HCT116 (cell line): ENCODE measurements at regions not wholly inside any gene's neighbourhood (a gene's known extent, or its start where the extent isn't known, plus 50 kb on each side); places are given as distances from the start of the nearest gene placed in this dataset.

Experiments
- ATAC-seq: fragments of 200-7000 bp; cut with Tn5 transposase; 2 replicates; pipeline ENCODE4 v1.9.1; 2020; ENCODE audit warnings: mild to moderate bottlenecking, moderate library complexity
- BruUV-seq: library from RNA; stranded (reverse); fragments of 400-500 nt; replicated peaks from 2 replicates; lab custom pipeline; 2021; lab: Mats Ljungman, UMichigan
- CTCF ChIA-PET: fragments of 300-600 bp; sonication (Branson Sonifier 250); formaldehyde crosslinking; loops from one replicate; lab custom pipeline; 2021; ENCODE audit warnings: antibody characterized with exemption; lab: Charles Lee
- POLR2A ChIA-PET: fragments of 300-600, 350-600 bp; sonication (Branson Sonifier 250); formaldehyde crosslinking; loops from one replicate; lab custom pipeline; 2021; ENCODE audit warnings: antibody characterized with exemption; lab: Charles Lee
- RAD21 ChIA-PET, 2 experiments: fragments of 300-600 bp; sonication (Branson Sonifier 250); formaldehyde crosslinking; loops; one replicate each; lab custom pipeline; 2023; ENCODE audit warnings: low total read pairs in 2 of 2; ENCODE audit not compliant: uncharacterized antibody in 2 of 2, unreplicated experiment in 2 of 2, low non-redundant PET in 1 of 2; lab: Charles Lee
- DNase-seq: peaks from one replicate; pipeline ENCODE4 v3.0.0-alpha.2; 2010; ENCODE audit warnings: low read depth, low spot score
- H2AFZ ChIP-seq: fragments of 200-600 bp; shearing (Covaris generic), sonication (generic); 2 replicates; pipeline ENCODE4 v1.6.1; 2017; ENCODE audit warnings: low read depth, mixed run types, mixed read lengths, antibody characterized with exemption, low read length; ENCODE audit not compliant: poor library complexity, severe bottlenecking
- H3K27ac ChIP-seq: 2 replicates; pipeline ENCODE4 v1.5.1; 2012; ENCODE audit warnings: low read depth, low read length
- H3K27me3 ChIP-seq: fragments of 200-600 bp; sonication (generic); 2 replicates; pipeline ENCODE4 v1.6.1; 2016; ENCODE audit warnings: mixed run types, low read length, mixed read lengths; ENCODE audit not compliant: insufficient read depth
- H3K36me3 ChIP-seq, 2 experiments: fragments of 200-500 bp in 1 of 2; fragments of 200-600 bp in 1 of 2; sonication (Bioruptor generic) in 1 of 2; sonication (generic) in 1 of 2; 2 replicates each; pipeline versions ENCODE4 v1.5.1 to v1.6.1; 2014 to 2016; ENCODE audit warnings: low read length in 2 of 2, inconsistent platforms in 1 of 2, mixed read lengths in 1 of 2, mixed run types in 1 of 2; ENCODE audit not compliant: insufficient read depth in 2 of 2, control insufficient read depth in 1 of 2
- H3K4me1 ChIP-seq, 2 experiments: fragments of 200-600 bp in 1 of 2; sonication (generic) in 1 of 2; 2 replicates each; pipeline versions ENCODE4 v1.5.1 to v1.6.1; 2012 to 2017; ENCODE audit warnings: low read length in 2 of 2, inconsistent platforms in 1 of 2, mild to moderate bottlenecking in 1 of 2, mixed read lengths in 1 of 2, mixed run types in 1 of 2, moderate library complexity in 1 of 2; ENCODE audit not compliant: insufficient read depth in 2 of 2, control insufficient read depth in 1 of 2
- H3K4me2 ChIP-seq: fragments of 200-600 bp; sonication (generic); 2 replicates; pipeline ENCODE4 v1.6.1; 2017; ENCODE audit warnings: mixed run types, low read length, mixed read lengths
- H3K4me3 ChIP-seq, 2 experiments: fragments of 200-600 bp in 1 of 2; sonication (generic) in 1 of 2; replicated peaks in 1 of 2; 2 replicates each; pipeline ENCODE4 v1.5.1; 2011 to 2016; ENCODE audit warnings: low read length in 2 of 2, control low read depth in 1 of 2, low read depth in 1 of 2, mild to moderate bottlenecking in 1 of 2, mixed read lengths in 1 of 2, mixed run types in 1 of 2
- H3K79me2 ChIP-seq: fragments of 200-600 bp; sonication (generic); 2 replicates; pipeline ENCODE4 v1.6.1; 2017; ENCODE audit warnings: mild to moderate bottlenecking, mixed run types, low read length, moderate library complexity, mixed read lengths; ENCODE audit not compliant: insufficient read depth
- H3K9ac ChIP-seq: fragments of 200-600 bp; sonication (generic); 2 replicates; pipeline ENCODE4 v1.6.1; 2016; ENCODE audit warnings: low read length, mixed read lengths
- H3K9me2 ChIP-seq: fragments of 200-600 bp; sonication (generic), shearing (Covaris generic); 2 replicates; pipeline ENCODE4 v1.6.1; 2017; ENCODE audit warnings: mixed run types, mild to moderate bottlenecking, moderate library complexity; ENCODE audit not compliant: insufficient read depth
- H3K9me3 ChIP-seq, 2 experiments: fragments of 200-500 bp in 1 of 2; fragments of 200-600 bp in 1 of 2; sonication (Bioruptor generic) in 1 of 2; sonication (generic) in 1 of 2; 2 replicates each; pipeline ENCODE4 v1.6.1; 2014 to 2017; ENCODE audit warnings: low read length in 2 of 2, mixed read lengths in 2 of 2, inconsistent platforms in 1 of 2, low read depth in 1 of 2, mild to moderate bottlenecking in 1 of 2, mixed run types in 1 of 2, moderate library complexity in 1 of 2; ENCODE audit not compliant: control insufficient read depth in 1 of 2, insufficient read depth in 1 of 2
- H4K20me1 ChIP-seq: fragments of 200-600 bp; sonication (generic), shearing (Covaris generic); 2 replicates; pipeline ENCODE4 v1.6.1; 2017; ENCODE audit warnings: mixed run types, mild to moderate bottlenecking, moderate library complexity; ENCODE audit not compliant: insufficient read depth
- CBX3 ChIP-seq: IDR thresholded peaks from 2 replicates; pipeline ENCODE4 v1.6.1; 2012; ENCODE audit warnings: low read depth
- EGR1 ChIP-seq: IDR thresholded peaks from 2 replicates; pipeline ENCODE4 v1.6.1; 2012; ENCODE audit warnings: low read depth
- ELF1 ChIP-seq: IDR thresholded peaks from 2 replicates; pipeline ENCODE4 v1.6.1; 2012; ENCODE audit warnings: low read depth, borderline replicate concordance
- EZH2 ChIP-seq: fragments of 200-600 bp; sonication (generic); IDR thresholded peaks from 2 replicates; pipeline ENCODE4 v1.6.1; 2017; ENCODE audit warnings: antibody characterized with exemption, mixed run types
- EZH2phosphoT487 ChIP-seq: fragments of 200-600 bp; IDR thresholded peaks from 2 replicates; pipeline ENCODE4 v1.6.1; 2018; ENCODE audit warnings: antibody characterized with exemption, borderline replicate concordance
- FOSL1 ChIP-seq: IDR thresholded peaks from 2 replicates; pipeline ENCODE4 v1.6.1; 2012; ENCODE audit warnings: low read depth
- JUND ChIP-seq: IDR thresholded peaks from 2 replicates; pipeline ENCODE4 v1.6.1; 2012
- POLR2A ChIP-seq: IDR thresholded peaks from 2 replicates; pipeline ENCODE4 v1.7.0; 2011; ENCODE audit warnings: borderline replicate concordance; ENCODE audit not compliant: insufficient read depth, insufficient read length; ENCODE audit errors: extremely low read depth
- POLR2AphosphoS5 ChIP-seq: IDR thresholded peaks from 2 replicates; pipeline ENCODE4 v1.6.1; 2011; ENCODE audit warnings: mild to moderate bottlenecking, low read depth, low read length, moderate library complexity
- SP1 ChIP-seq: IDR thresholded peaks from 2 replicates; pipeline ENCODE4 v1.6.1; 2012; ENCODE audit warnings: low read depth
- SRF ChIP-seq: IDR thresholded peaks from 2 replicates; pipeline ENCODE4 v1.6.1; 2012; ENCODE audit warnings: low read depth
- TCF7L2 ChIP-seq: IDR thresholded peaks from 2 replicates; pipeline ENCODE4 v1.7.0; 2011; ENCODE audit warnings: borderline replicate concordance, inconsistent platforms; ENCODE audit not compliant: insufficient read depth, insufficient read length; ENCODE audit errors: extremely low read depth
- YY1 ChIP-seq: IDR thresholded peaks from 2 replicates; pipeline ENCODE4 v1.6.1; 2011; ENCODE audit warnings: low read length, low read depth, moderate library complexity, mild to moderate bottlenecking; ENCODE audit not compliant: insufficient replicate concordance; ENCODE audit errors: extremely low read depth
- ZFX ChIP-seq: fragments of 450-650 bp; IDR thresholded peaks from 2 replicates; pipeline ENCODE4 v1.6.1; 2017
- ZNF274 ChIP-seq: fragments of 200-500 bp; sonication (Bioruptor generic); IDR thresholded peaks from 2 replicates; pipeline ENCODE4 v1.6.1; 2014; ENCODE audit warnings: mild to moderate bottlenecking, low read depth, low read length, inconsistent platforms
- intact Hi-C: fragments of 100-400 bp; cut with micrococcal nuclease; formaldehyde crosslinking; loops from 2 replicates; pipeline ENCODE4 v1.10.0; 2022
- TF ChIP-seq, protein P1 (sequence below): IDR thresholded peaks from 2 replicates; pipeline ENCODE4 v1.6.1; 2012; ENCODE audit warnings: low read depth
- TF ChIP-seq, protein P2 (sequence below): IDR thresholded peaks from 2 replicates; pipeline ENCODE4 v1.6.1; 2011; ENCODE audit warnings: mild to moderate bottlenecking, low read length, moderate library complexity; ENCODE audit not compliant: insufficient replicate concordance; ENCODE audit errors: extremely low read depth
- TF ChIP-seq, protein P3 (sequence below): IDR thresholded peaks from 2 replicates; pipeline ENCODE4 v1.6.1; 2012
- TF ChIP-seq, protein P4 (sequence below), 3 experiments: fragments of 200-600 bp in 1 of 3; sonication (generic) in 1 of 3; IDR thresholded peaks in 2 of 3; conservative IDR thresholded peaks in 1 of 3; 2 replicates each; pipeline ENCODE4 v1.5.1; 2012 to 2017; ENCODE audit warnings: low read depth in 2 of 3, low read length in 2 of 3, antibody characterized with exemption in 1 of 3, borderline replicate concordance in 1 of 3, control low read depth in 1 of 3, mild to moderate bottlenecking in 1 of 3, mixed read lengths in 1 of 3, mixed run types in 1 of 3, moderate library complexity in 1 of 3; ENCODE audit not compliant: insufficient read depth in 1 of 3

DNA sequence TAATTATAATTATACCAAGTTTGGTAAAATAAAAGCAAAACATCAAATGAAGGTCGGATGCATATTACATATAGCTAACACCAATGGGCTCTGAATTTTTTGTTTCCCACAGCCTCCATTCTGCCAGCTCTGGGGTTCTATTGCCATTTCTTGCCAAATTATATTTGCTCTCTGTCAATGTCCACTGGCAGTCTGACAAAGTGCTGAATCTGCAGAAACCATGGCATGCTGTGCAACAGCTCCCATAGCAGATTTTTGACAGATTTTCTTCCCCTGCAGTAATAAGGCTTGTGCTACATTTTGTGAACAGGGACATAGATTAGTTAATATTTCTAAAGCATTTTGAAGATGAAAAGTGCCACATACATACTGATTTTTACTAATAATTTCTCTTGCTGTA is 1102.1 kb downstream of the DIAPH3 start:
- Histone ChIP-seq H3K36me3 (no peaks in the 10 kb centered on the region), H3K9ac (no peak overlapping the region), H2AFZ (no peak overlapping the region), H3K4me2 (no peak overlapping the region), H3K27ac (no peak overlapping the region), H3K4me1 (no peaks in the 10 kb centered on the region), H4K20me1 (no peaks in the 10 kb centered on the region), H3K27me3 (no peaks in the 10 kb centered on the region), H3K79me2 (no peaks in the 10 kb centered on the region), H3K4me3 (no peak overlapping the region), H3K9me2 (no peaks in the 10 kb centered on the region), H3K9me3 (peaks cover 0 to 22% of the 10 kb centered on the region in 2 experiments; a peak in 2 of 4 replicates)
- ChIA-PET POLR2A (no interaction called here), RAD21 (no interaction called here), CTCF (no interaction called here)
- no peak for TF ChIP-seq EZH2phosphoT487
- TF ChIP-seq, protein P1, sequence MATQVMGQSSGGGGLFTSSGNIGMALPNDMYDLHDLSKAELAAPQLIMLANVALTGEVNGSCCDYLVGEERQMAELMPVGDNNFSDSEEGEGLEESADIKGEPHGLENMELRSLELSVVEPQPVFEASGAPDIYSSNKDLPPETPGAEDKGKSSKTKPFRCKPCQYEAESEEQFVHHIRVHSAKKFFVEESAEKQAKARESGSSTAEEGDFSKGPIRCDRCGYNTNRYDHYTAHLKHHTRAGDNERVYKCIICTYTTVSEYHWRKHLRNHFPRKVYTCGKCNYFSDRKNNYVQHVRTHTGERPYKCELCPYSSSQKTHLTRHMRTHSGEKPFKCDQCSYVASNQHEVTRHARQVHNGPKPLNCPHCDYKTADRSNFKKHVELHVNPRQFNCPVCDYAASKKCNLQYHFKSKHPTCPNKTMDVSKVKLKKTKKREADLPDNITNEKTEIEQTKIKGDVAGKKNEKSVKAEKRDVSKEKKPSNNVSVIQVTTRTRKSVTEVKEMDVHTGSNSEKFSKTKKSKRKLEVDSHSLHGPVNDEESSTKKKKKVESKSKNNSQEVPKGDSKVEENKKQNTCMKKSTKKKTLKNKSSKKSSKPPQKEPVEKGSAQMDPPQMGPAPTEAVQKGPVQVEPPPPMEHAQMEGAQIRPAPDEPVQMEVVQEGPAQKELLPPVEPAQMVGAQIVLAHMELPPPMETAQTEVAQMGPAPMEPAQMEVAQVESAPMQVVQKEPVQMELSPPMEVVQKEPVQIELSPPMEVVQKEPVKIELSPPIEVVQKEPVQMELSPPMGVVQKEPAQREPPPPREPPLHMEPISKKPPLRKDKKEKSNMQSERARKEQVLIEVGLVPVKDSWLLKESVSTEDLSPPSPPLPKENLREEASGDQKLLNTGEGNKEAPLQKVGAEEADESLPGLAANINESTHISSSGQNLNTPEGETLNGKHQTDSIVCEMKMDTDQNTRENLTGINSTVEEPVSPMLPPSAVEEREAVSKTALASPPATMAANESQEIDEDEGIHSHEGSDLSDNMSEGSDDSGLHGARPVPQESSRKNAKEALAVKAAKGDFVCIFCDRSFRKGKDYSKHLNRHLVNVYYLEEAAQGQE, result no peak
- no peak for TF ChIP-seq JUND
- no peak for TF ChIP-seq YY1
- TF ChIP-seq CBX3, result no peak
- no peak for TF ChIP-seq SRF
- TF ChIP-seq POLR2AphosphoS5, result no peak
- TF ChIP-seq FOSL1, result no peak
- TF ChIP-seq, protein P2, sequence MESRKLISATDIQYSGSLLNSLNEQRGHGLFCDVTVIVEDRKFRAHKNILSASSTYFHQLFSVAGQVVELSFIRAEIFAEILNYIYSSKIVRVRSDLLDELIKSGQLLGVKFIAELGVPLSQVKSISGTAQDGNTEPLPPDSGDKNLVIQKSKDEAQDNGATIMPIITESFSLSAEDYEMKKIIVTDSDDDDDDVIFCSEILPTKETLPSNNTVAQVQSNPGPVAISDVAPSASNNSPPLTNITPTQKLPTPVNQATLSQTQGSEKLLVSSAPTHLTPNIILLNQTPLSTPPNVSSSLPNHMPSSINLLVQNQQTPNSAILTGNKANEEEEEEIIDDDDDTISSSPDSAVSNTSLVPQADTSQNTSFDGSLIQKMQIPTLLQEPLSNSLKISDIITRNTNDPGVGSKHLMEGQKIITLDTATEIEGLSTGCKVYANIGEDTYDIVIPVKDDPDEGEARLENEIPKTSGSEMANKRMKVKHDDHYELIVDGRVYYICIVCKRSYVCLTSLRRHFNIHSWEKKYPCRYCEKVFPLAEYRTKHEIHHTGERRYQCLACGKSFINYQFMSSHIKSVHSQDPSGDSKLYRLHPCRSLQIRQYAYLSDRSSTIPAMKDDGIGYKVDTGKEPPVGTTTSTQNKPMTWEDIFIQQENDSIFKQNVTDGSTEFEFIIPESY, result no peak
- TF ChIP-seq, protein P3, sequence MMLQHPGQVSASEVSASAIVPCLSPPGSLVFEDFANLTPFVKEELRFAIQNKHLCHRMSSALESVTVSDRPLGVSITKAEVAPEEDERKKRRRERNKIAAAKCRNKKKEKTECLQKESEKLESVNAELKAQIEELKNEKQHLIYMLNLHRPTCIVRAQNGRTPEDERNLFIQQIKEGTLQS, result no peak
- TF ChIP-seq SP1, result no peak
- no peak for TF ChIP-seq ZFX
- no peak for TF ChIP-seq POLR2A
- no peak for TF ChIP-seq TCF7L2
- TF ChIP-seq, protein P4, sequence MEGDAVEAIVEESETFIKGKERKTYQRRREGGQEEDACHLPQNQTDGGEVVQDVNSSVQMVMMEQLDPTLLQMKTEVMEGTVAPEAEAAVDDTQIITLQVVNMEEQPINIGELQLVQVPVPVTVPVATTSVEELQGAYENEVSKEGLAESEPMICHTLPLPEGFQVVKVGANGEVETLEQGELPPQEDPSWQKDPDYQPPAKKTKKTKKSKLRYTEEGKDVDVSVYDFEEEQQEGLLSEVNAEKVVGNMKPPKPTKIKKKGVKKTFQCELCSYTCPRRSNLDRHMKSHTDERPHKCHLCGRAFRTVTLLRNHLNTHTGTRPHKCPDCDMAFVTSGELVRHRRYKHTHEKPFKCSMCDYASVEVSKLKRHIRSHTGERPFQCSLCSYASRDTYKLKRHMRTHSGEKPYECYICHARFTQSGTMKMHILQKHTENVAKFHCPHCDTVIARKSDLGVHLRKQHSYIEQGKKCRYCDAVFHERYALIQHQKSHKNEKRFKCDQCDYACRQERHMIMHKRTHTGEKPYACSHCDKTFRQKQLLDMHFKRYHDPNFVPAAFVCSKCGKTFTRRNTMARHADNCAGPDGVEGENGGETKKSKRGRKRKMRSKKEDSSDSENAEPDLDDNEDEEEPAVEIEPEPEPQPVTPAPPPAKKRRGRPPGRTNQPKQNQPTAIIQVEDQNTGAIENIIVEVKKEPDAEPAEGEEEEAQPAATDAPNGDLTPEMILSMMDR (IDR thresholded peaks at IDR 0.05 in 2 of 3, conservative IDR thresholded peaks at IDR 0.05 in 1 of 3; ENCODE audit: borderline replicate concordance in 1 of 3, insufficient read depth in 1 of 3, low read depth in 2 of 3, low read length in 2 of 3), result no peak
- TF ChIP-seq ZNF274, result no peak
- no peak for TF ChIP-seq EZH2
- no peak for TF ChIP-seq ELF1
- no peak for TF ChIP-seq EGR1
- intact Hi-C loops, result no loop called here
- DNase-seq (no peak), ATAC-seq (no peak)
- BruUV-seq, result no TSS peak
